ENCODE measurements at regions not wholly inside any gene's neighbourhood (a gene's known extent, or its start where the extent isn't known, plus 50 kb on each side); places are given as distances from the start of the nearest gene placed in this dataset.
"Not testable (repeated sequence)": the region's sequence is repeated elsewhere in the genome, so short reads cannot be mapped to it uniquely, and the experiment has no call there.

DNA sequence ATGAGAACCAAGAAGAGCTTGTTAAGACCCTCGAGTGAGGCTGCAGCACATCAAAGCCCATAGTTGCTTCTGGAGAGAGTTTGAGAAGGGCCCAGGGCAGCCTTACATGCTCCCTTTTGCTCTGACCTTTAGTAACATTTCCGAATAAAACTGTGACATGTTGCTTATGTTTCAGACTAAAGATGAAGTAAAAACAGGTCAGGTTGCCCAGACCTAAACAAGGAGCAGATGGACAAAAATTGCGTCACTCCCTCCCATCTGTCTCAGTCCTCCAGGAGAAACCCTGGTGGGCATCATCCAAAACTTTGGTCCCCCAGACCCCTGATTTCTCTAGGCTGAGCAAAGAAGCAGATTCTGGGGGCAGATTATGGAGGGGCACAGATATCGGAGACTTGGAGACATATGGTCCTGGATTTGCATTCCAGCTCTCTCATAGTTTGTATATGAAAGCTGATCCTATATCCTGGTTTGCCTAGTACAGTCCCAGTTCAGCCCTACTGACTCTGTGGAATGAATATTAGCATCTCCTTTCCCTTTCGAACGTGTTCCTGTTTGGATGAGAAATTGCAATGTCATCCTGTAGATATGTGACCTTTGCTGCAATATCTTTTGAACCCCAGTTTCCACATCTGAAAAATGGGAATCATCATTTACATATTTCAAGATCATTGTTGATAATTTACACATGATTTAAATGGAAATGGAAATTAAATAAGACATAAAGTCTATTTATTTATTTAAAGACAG lies 304.9 kb upstream of the USP24 start:
- CTCF ChIA-PET, result no interaction called here
- no peak for ATAC-seq
- no peaks in the 10 kb centered on the region for H3K4me1 Mint-ChIP-seq

GRCh38 chr1:55519276-55519675 lies 304.1 kb upstream of the USP24 start:
- DNase-seq (no peak), ATAC-seq (no peak)
- Mint-ChIP-seq H3K4me3 (no peak overlapping the region), H3K9me3 (ENCODE audit: low read depth) (no peaks in the 10 kb centered on the region), H3K4me1 (no peaks in the 10 kb centered on the region), H3K27me3 (peaks cover 8% of the 10 kb centered on the region), H3K27ac (no peak overlapping the region), H3K36me3 (no peaks in the 10 kb centered on the region)
- CTCF ChIA-PET, result no interaction called here

More for the DNA sequence above, 304.9 kb upstream of the USP24 start:
- Mint-ChIP-seq H3K4me3 (no peak overlapping the region), H3K9me3 (ENCODE audit: low read depth) (no peaks in the 10 kb centered on the region), H3K27ac (no peak overlapping the region), H3K27me3 (peaks cover 8% of the 10 kb centered on the region), H3K36me3 (no peaks in the 10 kb centered on the region)
- DNase-seq, result no peak

- no peak overlapping the region for H3K4me3 Mint-ChIP-seq
- H3K27me3 Mint-ChIP-seq, result peaks cover 8% of the 10 kb centered on the region
- CTCF ChIA-PET, result no interaction called here
- H3K36me3 Mint-ChIP-seq, result no peaks in the 10 kb centered on the region
- H3K27ac Mint-ChIP-seq, result no peak overlapping the region
- H3K9me3 Mint-ChIP-seq (ENCODE audit: low read depth), result no peaks in the 10 kb centered on the region
- DNase-seq (no peak), ATAC-seq (no peak)
- no peaks in the 10 kb centered on the region for H3K4me1 Mint-ChIP-seq
These were observed 301.9 kb upstream of the USP24 start for GRCh38 chr1:55517036-55517435.

GRCh38 chr1:55514571-55514970 lies 299.4 kb upstream of the USP24 start:
- ATAC-seq; H3K4me1 Mint-ChIP-seq; H3K4me3 Mint-ChIP-seq; H3K9me3 Mint-ChIP-seq (ENCODE audit: low read depth); H3K27ac Mint-ChIP-seq; H3K27me3 Mint-ChIP-seq; DNase-seq; CTCF ChIA-PET; H3K36me3 Mint-ChIP-seq: not testable (repeated sequence)

GRCh38 chr1:55512466-55512865 lies 297.3 kb upstream of the USP24 start:
- Mint-ChIP-seq H3K27me3 (peaks cover 3% of the 10 kb centered on the region), H3K4me3 (no peak overlapping the region), H3K27ac (no peak overlapping the region), H3K9me3 (ENCODE audit: low read depth) (no peaks in the 10 kb centered on the region), H3K4me1 (no peaks in the 10 kb centered on the region), H3K36me3 (no peaks in the 10 kb centered on the region)
- CTCF ChIA-PET, result no interaction called here
- ATAC-seq, result no peak
- no peak for DNase-seq

GRCh38 chr1:55507578-55507931 lies 292.4 kb upstream of the USP24 start:
- Mint-ChIP-seq H3K9me3 (ENCODE audit: low read depth) (no peaks in the 10 kb centered on the region), H3K4me1 (no peaks in the 10 kb centered on the region), H3K4me3 (no peak overlapping the region), H3K27ac (no peak overlapping the region), H3K27me3 (peaks cover 9% of the 10 kb centered on the region), H3K36me3 (no peaks in the 10 kb centered on the region)
- CTCF ChIA-PET, result no interaction called here
- ATAC-seq (no peak), DNase-seq (no peak)

DNA sequence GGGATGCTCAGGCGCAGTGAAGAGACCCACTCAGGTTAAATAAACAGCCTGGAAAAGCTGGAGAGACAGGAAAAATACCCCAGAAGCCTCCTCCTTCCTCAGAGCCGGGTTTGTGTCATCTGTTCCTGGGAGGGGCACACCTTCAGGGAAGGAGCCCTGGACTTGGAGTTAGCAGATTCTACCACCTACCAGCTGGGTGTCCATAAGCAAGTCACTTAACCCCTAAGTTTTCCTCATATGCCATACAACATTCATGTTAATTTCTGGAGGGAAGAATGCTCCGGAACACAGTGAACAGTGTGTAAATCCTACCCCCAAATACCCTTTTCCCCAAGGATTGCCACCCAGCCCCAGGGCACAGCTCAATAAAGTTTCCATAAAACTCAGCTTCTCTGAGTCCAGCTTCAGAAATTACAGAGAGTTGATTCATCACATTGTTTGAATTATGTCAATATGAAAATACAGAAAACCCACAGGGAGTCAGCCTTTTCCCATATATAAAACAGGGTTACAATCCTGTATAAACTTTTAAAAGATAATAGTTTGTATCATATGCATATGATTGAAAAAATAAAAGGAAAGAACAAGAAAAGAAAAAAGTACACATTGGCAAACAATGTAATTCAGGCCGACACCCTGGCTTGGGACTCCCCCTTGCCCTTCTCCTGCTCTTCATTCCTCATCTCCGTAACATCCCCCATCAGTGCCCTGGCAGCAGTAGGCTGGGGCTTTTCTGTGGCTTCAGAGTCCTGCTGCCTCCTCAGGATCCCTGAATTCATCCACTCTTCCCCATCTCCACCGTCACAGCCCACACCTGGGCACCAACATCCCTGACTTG lies 291.8 kb upstream of the USP24 start:
- Mint-ChIP-seq H3K4me3 (no peak overlapping the region), H3K4me1 (no peaks in the 10 kb centered on the region), H3K27ac (no peak overlapping the region), H3K27me3 (peaks cover 9% of the 10 kb centered on the region), H3K36me3 (no peaks in the 10 kb centered on the region), H3K9me3 (ENCODE audit: low read depth) (no peaks in the 10 kb centered on the region)
- CTCF ChIA-PET, result no interaction called here
- no peak for ATAC-seq
- DNase-seq, result no peak

DNA sequence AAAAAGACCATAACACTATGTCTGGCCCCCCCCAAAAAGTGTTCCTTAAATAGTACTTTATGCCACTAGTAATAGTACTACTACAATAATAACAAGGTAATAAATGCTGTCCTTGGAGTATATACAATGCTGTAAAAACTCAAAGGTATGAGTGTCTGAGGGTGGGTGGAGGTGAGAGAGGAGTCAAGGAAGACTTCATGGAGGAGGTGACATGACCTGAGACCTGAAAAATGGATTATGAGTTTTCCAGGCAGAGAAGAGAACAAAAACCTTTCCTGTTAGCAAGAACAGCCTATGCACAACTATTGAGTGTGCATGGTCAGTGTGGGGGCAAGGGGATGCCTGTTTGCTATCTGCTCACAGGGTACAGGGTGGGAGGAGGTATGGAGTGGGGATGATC lies 290.2 kb upstream of the USP24 start:
- H3K9me3 Mint-ChIP-seq (ENCODE audit: low read depth), result no peaks in the 10 kb centered on the region
- no peaks in the 10 kb centered on the region for H3K36me3 Mint-ChIP-seq
- no peak overlapping the region for H3K27ac Mint-ChIP-seq
- ATAC-seq (no peak), DNase-seq (no peak)
- H3K4me1 Mint-ChIP-seq, result no peaks in the 10 kb centered on the region
- peaks cover 13% of the 10 kb centered on the region for H3K27me3 Mint-ChIP-seq
- H3K4me3 Mint-ChIP-seq, result no peak overlapping the region
- CTCF ChIA-PET, result no interaction called here

DNA sequence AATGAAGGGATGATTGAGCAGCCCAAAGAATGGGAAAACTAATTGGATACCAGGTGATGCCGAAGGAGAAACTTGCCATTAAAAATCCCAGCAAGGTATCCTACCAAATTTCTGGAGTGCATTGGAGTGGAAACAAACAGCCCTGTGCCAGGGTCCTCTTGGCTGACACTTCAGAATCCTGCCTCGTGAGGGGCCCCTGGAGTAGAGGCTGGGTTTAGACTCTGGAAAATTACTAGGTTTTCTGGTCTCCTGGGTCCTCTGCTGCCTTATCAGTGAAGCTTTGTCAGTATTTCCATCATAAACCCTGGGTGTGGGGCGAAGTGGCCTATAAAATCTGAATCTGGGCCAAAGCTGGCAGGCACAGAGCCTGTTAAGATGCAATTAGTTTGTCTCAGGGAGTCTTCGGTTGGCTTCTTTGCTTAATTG lies 289.2 kb upstream of the USP24 start:
- Mint-ChIP-seq H3K4me3 (no peak overlapping the region), H3K27me3 (peaks cover 13% of the 10 kb centered on the region), H3K9me3 (ENCODE audit: low read depth) (no peaks in the 10 kb centered on the region), H3K4me1 (no peaks in the 10 kb centered on the region), H3K36me3 (no peaks in the 10 kb centered on the region), H3K27ac (no peak overlapping the region)
- CTCF ChIA-PET, result no interaction called here
- ATAC-seq (no peak), DNase-seq (no peak)

DNA sequence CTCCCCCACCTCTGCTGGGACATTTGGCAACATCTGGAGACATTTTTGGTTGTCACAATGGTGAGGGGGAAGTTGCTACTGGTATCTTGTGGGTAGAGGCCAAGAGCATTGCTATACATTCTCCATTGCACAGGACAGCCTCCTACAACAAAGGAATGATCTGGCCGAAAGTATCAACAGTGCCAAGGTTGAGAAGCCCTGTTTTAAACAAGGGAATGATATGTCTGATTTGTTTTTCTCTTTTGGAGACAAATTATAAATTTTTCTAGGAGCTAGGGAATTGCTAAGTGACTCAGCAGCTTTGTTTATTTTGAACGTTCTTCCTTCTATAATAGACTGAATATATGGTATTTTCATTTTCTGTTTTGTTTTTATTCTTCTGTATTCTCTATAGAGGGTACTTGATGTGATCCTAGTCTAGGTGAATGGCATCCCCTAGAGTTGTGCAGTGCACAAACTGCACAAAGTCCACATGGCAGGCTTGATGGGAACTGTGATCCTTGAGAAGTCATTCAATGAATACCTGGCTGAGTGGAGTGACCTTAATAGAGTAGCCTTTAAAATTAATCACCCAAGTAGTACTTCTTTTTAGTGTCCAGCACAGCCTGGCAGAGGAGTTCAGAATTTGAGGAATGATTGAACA lies 288.6 kb upstream of the USP24 start:
- H3K4me3 Mint-ChIP-seq, result no peak overlapping the region
- CTCF ChIA-PET, result no interaction called here
- no peak overlapping the region for H3K27ac Mint-ChIP-seq
- ATAC-seq, result no peak
- H3K27me3 Mint-ChIP-seq, result peaks cover 13% of the 10 kb centered on the region
- H3K9me3 Mint-ChIP-seq (ENCODE audit: low read depth), result no peaks in the 10 kb centered on the region
- H3K36me3 Mint-ChIP-seq, result no peaks in the 10 kb centered on the region
- DNase-seq, result no peak
- no peaks in the 10 kb centered on the region for H3K4me1 Mint-ChIP-seq

DNA sequence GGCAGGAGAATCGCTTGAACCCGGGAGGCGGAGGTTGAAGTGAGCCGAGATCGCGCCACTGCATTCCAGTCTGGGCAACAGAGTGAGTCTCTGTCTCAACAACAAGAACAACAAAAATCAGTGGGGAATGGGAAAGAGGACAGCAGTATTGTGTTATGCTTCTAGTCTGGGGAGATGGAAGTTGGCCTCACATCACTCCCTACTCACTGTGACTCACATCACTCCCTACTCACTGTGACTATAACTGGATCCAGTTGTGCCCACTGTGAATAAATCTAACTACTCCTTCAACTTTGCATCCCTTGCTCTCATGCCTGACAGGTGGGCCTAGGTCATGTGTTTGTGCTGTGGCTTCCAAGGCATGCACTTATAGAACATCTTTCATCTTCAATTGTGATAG lies 285.4 kb upstream of the USP24 start:
- no peak for ATAC-seq
- H3K9me3 Mint-ChIP-seq (ENCODE audit: low read depth), result no peaks in the 10 kb centered on the region
- no peak overlapping the region for H3K27ac Mint-ChIP-seq
- no peaks in the 10 kb centered on the region for H3K36me3 Mint-ChIP-seq
- CTCF ChIA-PET, result no interaction called here
- peaks cover 7% of the 10 kb centered on the region for H3K27me3 Mint-ChIP-seq
- no peak overlapping the region for H3K4me3 Mint-ChIP-seq
- DNase-seq, result no peak
- no peaks in the 10 kb centered on the region for H3K4me1 Mint-ChIP-seq

- CTCF ChIA-PET, result no interaction called here
- no peaks in the 10 kb centered on the region for H3K9me3 Mint-ChIP-seq (ENCODE audit: low read depth)
- no peaks in the 10 kb centered on the region for H3K36me3 Mint-ChIP-seq
- H3K4me3 Mint-ChIP-seq, result no peak overlapping the region
- H3K27me3 Mint-ChIP-seq, result peaks cover 3% of the 10 kb centered on the region
- no peaks in the 10 kb centered on the region for H3K4me1 Mint-ChIP-seq
- ATAC-seq (no peak), DNase-seq (no peak)
- H3K27ac Mint-ChIP-seq, result no peak overlapping the region
These were observed 275.4 kb upstream of the USP24 start for GRCh38 chr1:55490547-55490946.

- ATAC-seq, result no peak
- DNase-seq, result no peak
- Mint-ChIP-seq H3K36me3 (no peaks in the 10 kb centered on the region), H3K4me1 (no peaks in the 10 kb centered on the region), H3K27ac (no peak overlapping the region), H3K4me3 (no peak overlapping the region), H3K9me3 (ENCODE audit: low read depth) (no peaks in the 10 kb centered on the region), H3K27me3 (peaks cover 19% of the 10 kb centered on the region)
- CTCF ChIA-PET, result no interaction called here
These were observed 269.0 kb upstream of the USP24 start for GRCh38 chr1:55484173-55484572.

GRCh38 chr1:55483523-55483922 lies 268.4 kb upstream of the USP24 start:
- no peak for ATAC-seq
- Mint-ChIP-seq H3K27ac (no peak overlapping the region), H3K9me3 (ENCODE audit: low read depth) (no peaks in the 10 kb centered on the region), H3K4me3 (no peak overlapping the region), H3K36me3 (no peaks in the 10 kb centered on the region), H3K27me3 (peaks cover 23% of the 10 kb centered on the region), H3K4me1 (no peaks in the 10 kb centered on the region)
- CTCF ChIA-PET, result no interaction called here
- no peak for DNase-seq

Measured in activated CD8-positive, alpha-beta memory T cell treated with anti-CD3 and anti-CD28 coated beads, Interleukin-2, amount 10 ng/mL, durations not matched to agents 7 days and 5 days (primary cell).